GM21717 (cell line): ENCODE measurements at regions not wholly inside any gene's neighbourhood (a gene's known extent, or its start where the extent isn't known, plus 50 kb on each side); places are given as distances from the start of the nearest gene placed in this dataset.

Source experiments
- ATAC-seq: cut with Tn5 transposase; IDR thresholded peaks from one replicate; pipeline ENCODE4 v1.9.1; 2021; ENCODE audit warnings: mild to moderate bottlenecking, moderate library complexity; ENCODE audit not compliant: unreplicated experiment

GRCh38 chr16:79697562-79698112, 97.1 kb upstream of the MAF start:
- ATAC-seq, result no peak

- no peak for ATAC-seq
Measured at GRCh38 chr16:79691007-79691406, 90.5 kb upstream of the MAF start.

DNA sequence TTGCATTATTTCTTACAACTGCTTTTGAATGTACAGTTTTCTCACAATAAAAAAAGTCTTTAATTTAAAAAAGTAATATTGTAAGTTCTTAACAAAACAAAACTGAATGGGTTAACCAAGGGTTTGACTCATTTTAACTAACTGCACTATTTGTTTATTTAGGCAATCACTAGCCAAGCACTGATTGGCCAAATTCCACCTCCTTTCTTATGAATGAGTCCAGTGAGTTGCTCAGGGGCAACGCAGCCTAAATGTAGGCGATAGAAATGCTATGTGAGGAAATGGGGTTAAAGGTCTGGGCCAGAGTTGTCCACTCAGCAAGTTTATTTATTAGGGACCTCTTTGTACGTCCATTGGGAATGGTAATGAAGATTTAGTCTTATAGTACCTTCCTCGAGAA, 89.6 kb upstream of the MAF start:
- ATAC-seq, result no peak

- ATAC-seq, result no peak
Measured at GRCh38 chr16:79687249-79688130, 87.0 kb upstream of the MAF start.

DNA sequence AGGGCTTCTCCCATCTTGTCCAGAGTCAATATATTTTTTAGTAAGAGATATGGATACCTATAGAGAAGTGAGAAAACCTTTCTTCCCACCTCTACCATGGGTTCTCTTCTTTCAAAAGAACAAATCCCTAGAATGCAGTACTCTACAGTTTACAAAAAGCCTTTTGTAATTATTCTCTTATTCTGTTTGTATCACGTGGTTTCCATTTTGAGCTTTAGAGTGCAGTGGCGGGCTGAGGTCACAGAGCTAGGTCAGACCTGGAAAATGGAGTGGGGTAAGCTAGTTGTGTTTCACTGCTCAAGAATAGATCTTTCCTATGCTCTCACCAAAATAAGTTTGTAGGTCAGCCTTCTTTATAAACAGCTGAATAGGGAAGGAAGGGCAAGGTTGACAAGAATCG, 85.3 kb upstream of the MAF start:
- no peak for ATAC-seq

GRCh38 chr16:79679334-79679733, 78.8 kb upstream of the MAF start:
- ATAC-seq, result no peak

DNA sequence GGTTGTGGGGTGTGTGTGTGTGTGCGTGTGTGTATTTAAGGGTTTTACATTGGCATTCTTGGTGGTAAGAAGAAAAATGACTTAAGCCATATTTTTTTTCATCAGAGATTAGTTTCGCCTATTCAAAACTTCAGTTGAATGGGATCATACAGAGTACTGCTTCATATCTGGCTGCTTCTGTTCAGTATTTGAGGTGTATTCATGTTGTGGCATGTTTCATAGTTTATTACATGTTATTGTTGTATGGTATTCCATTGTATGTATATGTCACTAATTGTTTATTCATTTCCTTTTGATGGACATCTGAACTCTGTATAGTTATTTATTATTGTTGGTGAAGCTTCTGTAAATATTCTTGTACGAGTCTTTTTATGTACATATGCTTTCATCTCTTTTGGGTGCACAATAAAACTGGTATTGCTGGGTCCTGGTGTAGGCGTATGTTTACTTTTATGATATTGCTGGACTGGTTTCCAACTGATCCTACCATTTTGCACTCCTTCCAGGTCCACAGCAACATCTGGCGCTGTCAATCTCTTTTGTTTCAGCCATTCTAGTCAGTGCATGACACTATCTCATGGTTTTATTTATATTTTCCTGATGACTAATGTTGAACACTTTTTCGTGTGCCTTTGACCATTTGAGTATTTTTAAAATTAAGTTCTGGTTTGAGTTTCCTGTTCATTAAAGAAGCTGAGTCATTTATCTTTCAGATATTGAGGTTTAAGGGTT, 77.4 kb upstream of the MAF start:
- no peak for ATAC-seq

DNA sequence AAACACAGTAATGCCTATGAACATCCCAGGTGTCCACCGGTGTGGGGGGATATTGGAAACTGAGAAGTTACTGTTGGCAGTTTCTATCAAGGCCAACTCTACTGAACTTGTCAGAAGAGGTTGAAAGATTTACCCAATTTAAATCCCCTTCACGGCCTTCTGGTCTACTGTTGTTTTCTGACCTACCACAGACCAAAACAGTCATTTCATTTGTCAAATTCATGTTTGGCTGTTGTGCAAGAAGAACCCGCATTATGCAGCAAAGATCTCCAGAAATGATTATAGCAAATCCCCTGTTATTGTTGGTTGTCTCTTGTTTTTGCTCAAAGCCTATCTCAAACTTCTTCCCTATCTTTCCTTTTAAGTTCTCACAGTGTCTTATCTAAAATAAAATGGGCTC, 73.1 kb upstream of the MAF start:
- no peak for ATAC-seq

DNA sequence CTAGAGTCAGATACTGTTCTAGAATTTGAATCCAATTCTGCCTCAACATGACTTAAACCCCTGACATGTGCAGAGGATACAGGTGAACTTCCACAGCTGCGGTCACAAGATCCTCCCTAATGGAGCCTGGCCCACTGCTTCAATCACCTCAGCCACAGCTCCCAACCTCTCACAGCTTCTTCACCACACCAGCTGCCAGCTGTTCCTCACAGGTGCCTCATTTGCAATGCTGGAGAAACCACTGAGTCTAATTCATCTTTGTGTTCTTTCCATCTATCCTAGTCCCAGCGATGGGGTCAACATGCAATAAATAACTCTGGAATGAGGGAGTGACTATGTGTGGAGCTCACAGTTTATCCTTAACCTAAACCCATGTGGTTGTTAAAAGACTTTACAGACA, 72.0 kb upstream of the MAF start:
- no peak for ATAC-seq

DNA sequence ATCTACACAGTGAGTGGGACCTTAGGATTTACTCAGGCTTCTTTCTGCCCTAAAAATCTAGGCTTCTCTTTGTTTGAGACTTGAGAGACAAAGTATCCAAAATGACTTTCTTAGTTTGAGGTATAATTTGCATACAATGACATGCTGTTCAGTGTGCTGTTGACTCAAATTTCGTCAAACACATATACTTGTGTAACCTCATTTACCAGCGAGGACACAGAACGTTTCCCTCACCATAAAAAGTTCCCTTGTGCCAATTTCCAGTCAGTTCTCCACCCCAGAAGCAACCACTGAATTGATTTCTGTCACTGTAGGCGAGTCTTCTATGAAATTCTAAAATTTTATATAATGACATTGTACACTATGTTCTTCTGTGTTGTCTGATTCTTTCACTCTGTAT, 68.0 kb upstream of the MAF start:
- no peak for ATAC-seq

- no peak for ATAC-seq
Measured at GRCh38 chr16:79665970-79666369, 65.4 kb upstream of the MAF start.

GRCh38 chr16:79664407-79664806, 63.9 kb upstream of the MAF start:
- no peak for ATAC-seq

DNA sequence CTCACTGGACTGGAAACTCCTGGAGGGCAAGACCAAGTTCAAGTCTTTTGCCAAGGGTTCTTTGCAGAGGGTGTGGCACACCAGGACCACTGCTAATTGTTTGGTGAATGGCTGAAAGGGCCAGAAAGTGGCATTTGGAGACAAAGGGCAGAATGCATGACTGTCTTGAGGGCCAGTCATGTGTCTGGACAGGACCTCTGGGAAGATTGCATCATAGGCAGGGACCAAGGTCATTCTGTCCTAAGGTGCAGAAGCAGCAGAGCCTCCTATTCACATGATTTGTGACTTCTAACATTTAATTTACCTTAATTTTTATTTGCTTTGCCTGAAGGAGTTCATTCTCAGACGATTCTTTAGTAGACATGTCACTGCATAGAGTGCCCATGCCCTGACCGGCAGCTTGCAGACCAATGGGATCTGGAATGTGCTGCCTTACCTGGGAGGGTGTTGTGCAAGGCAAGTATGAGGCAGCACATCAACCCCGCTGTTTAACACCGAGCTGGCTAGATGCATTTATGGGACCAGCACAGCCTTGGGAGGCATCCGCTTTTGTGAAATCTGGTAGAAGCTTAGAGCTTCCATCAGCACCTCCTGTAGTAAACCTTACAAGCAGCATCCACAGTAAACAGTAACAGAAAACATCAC, 62.3 kb upstream of the MAF start:
- ATAC-seq, result no peak

DNA sequence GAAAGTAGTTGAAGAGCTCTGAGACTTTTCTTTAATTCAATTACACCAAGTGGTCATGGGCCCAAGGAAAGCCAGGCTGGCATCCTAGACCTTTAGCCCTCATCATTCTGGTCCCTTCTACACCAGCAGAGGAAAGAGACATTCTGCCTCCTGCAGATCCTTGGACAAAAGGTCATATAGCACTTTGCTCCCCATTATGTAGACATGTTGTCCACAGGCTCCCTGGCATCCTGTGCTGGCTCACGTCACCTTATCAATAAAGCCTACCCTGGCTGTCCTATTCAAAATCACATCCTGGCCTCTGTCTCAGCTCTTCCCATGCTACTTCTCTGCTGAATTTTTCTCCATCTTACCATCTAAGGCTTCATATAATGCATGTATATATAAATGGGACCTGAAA, 61.6 kb upstream of the MAF start:
- ATAC-seq, result no peak

GRCh38 chr16:79661578-79661977, 61.0 kb upstream of the MAF start:
- no peak for ATAC-seq

DNA sequence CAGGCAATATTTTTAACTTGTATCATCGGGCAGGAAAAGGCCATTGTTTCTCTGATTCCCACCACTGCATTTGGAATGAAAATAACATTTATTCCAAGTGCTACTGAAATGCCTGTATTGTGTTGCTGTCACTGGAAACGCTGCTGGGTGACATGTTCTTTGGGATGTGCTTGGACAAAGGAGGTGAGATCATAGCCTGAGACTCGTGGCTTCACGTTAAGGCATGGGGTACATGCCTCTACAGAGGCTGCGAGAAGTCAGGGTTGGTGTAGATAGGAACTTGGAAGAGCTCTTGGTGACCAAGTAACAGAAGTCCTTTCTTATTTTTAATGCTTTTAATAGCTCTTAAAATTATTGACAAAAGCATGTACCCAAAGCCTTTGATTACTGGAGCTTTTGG, 58.8 kb upstream of the MAF start:
- ATAC-seq, result no peak

DNA sequence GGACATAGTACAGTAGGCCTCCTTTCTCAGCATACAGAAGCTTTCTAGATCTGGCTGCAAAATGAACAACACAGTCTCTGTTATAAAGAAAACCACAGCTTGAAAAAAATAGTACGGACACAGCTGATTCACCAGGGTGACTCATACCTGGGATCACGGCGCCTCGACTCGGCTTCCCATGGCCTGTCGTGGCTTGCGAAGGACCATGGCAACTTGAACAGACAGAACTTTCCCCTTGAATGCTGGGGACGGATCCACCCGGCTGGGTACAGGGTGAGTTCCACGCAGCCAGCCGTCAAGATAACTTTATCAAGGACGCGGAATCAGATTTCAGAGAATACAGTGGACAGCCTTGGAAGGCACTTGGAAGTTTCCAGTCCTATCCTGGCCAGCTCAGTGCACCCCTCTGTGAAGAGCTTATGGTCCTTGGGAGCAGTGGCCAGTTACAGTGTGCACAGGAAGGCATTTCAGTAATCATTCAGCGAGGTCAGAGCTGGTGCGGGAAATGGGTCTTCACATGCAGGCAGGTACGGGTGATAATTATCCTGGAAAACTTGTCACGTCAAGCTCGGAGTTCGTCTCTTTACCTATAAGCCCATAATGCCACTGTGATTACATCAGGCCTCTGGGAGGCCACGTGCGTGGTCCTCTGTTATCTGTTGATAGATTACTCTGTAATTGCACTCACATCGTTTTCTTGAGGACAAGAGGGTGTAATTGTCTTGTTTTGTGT, 57.9 kb upstream of the MAF start:
- ATAC-seq, result no peak

DNA sequence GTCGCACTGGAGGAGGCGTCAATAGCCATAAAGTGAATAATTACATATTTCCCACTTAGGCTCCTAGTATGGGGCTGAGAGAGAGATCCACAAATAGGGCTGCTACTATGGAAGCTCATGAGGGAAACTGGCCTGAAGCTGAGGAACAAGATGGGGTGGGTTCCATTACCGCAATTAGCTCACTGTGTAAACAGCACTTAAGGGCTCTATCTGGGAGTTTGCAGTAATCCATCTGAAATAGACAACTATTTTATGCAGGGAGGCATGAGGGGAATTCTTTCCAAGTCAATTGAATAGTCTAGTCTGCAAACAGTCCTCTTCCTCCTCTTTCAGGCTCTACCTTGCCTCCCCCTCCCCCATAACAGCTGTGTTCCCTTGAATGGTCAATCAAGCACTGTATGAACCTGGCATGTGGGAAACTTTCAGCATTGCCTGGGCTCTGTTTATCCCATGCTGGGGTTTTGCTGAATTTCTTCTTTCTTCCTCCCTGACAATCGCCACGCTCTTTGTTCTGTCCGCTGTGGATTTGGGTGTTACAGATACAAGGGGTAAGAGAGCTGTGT, 56.1 kb upstream of the MAF start:
- ATAC-seq, result no peak

DNA sequence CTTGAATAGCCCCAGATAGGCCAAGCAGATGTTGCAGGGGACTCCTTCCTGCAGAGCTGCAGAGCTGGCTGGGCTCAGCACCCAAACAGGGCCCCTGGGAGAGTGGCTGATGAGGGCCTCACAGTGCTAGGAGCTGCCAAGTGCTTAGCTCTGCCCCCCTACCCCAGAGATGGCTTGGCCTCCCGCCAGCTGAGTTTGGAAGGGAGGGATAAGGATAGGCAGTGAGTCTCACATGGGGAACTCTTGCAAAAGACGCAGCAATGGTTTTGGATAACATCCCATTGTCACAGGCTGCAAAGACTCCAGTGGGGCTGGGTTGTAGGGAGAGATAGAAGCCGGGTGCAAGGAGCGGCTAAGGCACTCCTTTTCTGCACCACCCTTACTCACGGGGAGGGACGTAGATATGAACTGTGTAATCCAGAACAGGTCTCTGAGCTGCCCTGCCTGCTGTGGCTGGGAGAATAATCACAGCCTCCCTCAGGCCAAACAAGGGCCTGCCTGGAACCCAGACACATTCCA, 52.9 kb upstream of the MAF start:
- no peak for ATAC-seq

GRCh38 chr16:79651363-79651762, 50.8 kb upstream of the MAF start:
- ATAC-seq, result no peak
